ENCODE measurements at regions not wholly inside any gene's neighbourhood (a gene's known extent, or its start where the extent isn't known, plus 50 kb on each side); places are given as distances from the start of the nearest gene placed in this dataset.
A peak's percentile ranks its signal among the peaks of the same experiment; 100 is the strongest.
"Not testable (repeated sequence)": the region's sequence is repeated elsewhere in the genome, so short reads cannot be mapped to it uniquely, and the experiment has no call there.

GRCh38 chr9:102237520-102237919 lies 499.1 kb upstream of the GRIN3A start:
- 0 out of 22 replicates have a peak, but pooled peaks of 1 of the 11 experiments have one; percentile 8 for TF ChIP-seq Cebpa-rat (IDR thresholded peaks at IDR 0.05)
- H3K4me3 ChIP-seq: no peak overlapping the region

DNA sequence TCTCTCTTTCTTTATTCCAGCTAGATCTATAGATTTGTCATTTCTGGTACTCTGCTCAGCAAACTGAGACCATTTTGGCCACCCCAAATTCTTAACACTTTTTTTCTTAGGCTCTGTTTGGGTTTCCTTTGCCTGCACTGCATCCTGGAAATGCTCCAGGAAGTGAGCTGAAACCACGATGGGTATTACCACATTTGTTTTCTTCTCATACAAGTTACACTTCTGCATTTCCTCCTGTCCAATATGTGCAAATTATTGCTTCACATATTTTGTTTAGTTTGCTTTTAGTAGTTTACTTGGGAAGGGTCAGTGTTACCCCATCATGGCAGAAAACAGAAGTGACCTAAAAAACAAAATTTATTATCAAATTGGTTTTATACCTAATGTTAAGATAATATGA lies 498.6 kb upstream of the GRIN3A start:
- Histone ChIP-seq H3K9me3 (replicated peaks in 1 of 11) (peaks cover 0 to 20% (median 0%) of the 10 kb centered on the region in 11 experiments; a peak in 5 of 22 replicates), H3K27ac (peak overlapping the region; percentile 62 to 92 (median 84)), H3K36me3 (no peaks in the 10 kb centered on the region), H3K27me3 (no peaks in the 10 kb centered on the region), H3K4me3 (no peak overlapping the region), H3K4me2 (peak overlapping the region; percentile 31 to 71 (median 61); a peak in 19 of 22 replicates), H4K20me1 (no peaks in the 10 kb centered on the region), H3K4me1 (peaks cover 11 to 35% (median 23%) of the 10 kb centered on the region in 10 experiments; a peak in 18 of 20 replicates), H3K9ac (peak overlapping the region in 9 of 11 experiments; percentile 56 to 73 (median 64); a peak in 15 of 22 replicates)
- TF ChIP-seq Cebpa-rat (IDR thresholded peaks at IDR 0.05): peak in 9 of 11 experiments; percentile 42 to 96 (median 86); a peak in 13 of 22 replicates

More at GRCh38 chr9:102237520-102237919, 499.1 kb upstream of the GRIN3A start:
- Histone ChIP-seq H3K4me2 (peak overlapping the region; percentile 31 to 71 (median 57); a peak in 18 of 22 replicates), H3K9me3 (replicated peaks in 1 of 11) (peaks cover 0 to 20% (median 0%) of the 10 kb centered on the region in 11 experiments; a peak in 5 of 22 replicates), H4K20me1 (no peaks in the 10 kb centered on the region), H3K27me3 (no peaks in the 10 kb centered on the region), H3K9ac (peak overlapping the region in 9 of 11 experiments; percentile 35 to 71 (median 59); a peak in 15 of 22 replicates), H3K27ac (peak overlapping the region; percentile 48 to 92 (median 84); a peak in 21 of 22 replicates), H3K36me3 (no peaks in the 10 kb centered on the region), H3K4me1 (peaks cover 11 to 35% (median 23%) of the 10 kb centered on the region in 10 experiments; a peak in 18 of 20 replicates)

- H3K4me1 ChIP-seq: peaks cover 0 to 21% (median 2%) of the 10 kb centered on the region in 10 experiments; a peak in 8 of 20 replicates
- not testable (repeated sequence) for H3K9me3 ChIP-seq (replicated peaks in 1 of 11); H3K4me2 ChIP-seq; H3K27ac ChIP-seq; H3K4me3 ChIP-seq; H3K27me3 ChIP-seq; H4K20me1 ChIP-seq; H3K9ac ChIP-seq; H3K36me3 ChIP-seq
Observed at GRCh38 chr9:102227416-102227815, 489.0 kb upstream of the GRIN3A start.

DNA sequence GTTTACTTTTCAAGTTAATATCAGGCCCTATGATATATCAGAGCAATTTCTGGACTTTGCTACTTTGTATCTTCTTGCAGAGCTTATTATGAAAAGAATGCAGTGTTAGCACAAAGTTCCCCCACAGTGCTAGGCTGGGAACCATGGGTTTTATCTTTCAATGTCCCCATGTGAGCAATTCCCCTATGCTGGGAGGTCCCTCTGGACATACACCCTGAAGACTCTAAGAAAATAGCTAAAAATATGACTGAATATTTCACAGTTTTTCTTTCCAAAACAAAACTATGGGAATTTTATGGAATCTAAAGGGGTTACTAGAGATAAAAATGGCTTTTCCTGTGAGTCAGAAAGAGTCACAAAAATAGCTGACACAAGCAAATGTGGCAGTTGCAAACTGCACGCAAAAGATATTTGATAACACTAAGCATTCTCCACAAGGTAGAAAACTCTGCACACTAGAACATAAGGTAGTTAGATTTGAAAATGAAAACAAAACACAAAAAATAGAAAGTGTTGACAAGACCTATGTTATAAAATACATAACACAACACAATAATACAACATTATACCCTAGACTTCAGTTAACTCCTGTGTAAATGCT lies 487.5 kb upstream of the GRIN3A start:
- no peaks in the 10 kb centered on the region for H3K36me3 ChIP-seq
- H3K4me2 ChIP-seq: peak overlapping the region in 4 of 11 experiments; percentile 44 to 78 (median 71); a peak in 8 of 22 replicates
- peaks cover 0 to 6% (median 0%) of the 10 kb centered on the region in 11 experiments; a peak in 1 of 22 replicates for H3K9me3 ChIP-seq (replicated peaks in 1 of 11)
- no peak for TF ChIP-seq Cebpa-rat (IDR thresholded peaks at IDR 0.05)
- no peak overlapping the region for H3K9ac ChIP-seq
- H3K4me1 ChIP-seq: peaks cover 0 to 21% (median 2%) of the 10 kb centered on the region in 10 experiments; a peak in 8 of 20 replicates
- H3K27ac ChIP-seq: peak overlapping the region in 3 of 11 experiments; percentile 20 to 51 (median 23); a peak in 3 of 22 replicates
- no peaks in the 10 kb centered on the region for H4K20me1 ChIP-seq
- no peaks in the 10 kb centered on the region for H3K27me3 ChIP-seq
- no peak overlapping the region for H3K4me3 ChIP-seq

- H3K27me3 ChIP-seq; H3K36me3 ChIP-seq; H3K9me3 ChIP-seq (replicated peaks in 1 of 11); H4K20me1 ChIP-seq; H3K27ac ChIP-seq; H3K9ac ChIP-seq; H3K4me3 ChIP-seq; H3K4me2 ChIP-seq: not testable (repeated sequence)
- peaks cover 0 to 21% (median 2%) of the 10 kb centered on the region in 10 experiments; a peak in 8 of 20 replicates for H3K4me1 ChIP-seq
Observed at GRCh38 chr9:102223320-102224136, 485.1 kb upstream of the GRIN3A start.

DNA sequence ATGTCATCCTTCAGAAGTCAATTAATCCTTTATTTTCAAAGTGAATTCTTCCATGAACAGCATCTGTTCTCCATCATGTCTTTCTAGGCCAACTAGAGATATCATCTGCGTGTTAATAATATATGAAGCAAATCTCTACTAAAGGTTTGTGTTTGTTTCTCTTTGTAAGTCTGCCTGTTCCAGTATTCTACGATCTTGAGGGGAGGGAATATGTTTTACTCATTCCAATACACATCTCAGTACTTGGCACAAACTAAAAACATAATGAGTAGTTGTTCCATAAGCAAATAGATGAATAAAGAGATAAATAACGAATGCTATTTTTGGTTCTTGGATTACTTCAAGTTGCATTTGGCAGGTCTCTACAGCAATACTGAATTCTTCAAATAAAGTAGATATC lies 470.7 kb upstream of the GRIN3A start:
- H3K36me3 ChIP-seq: no peaks in the 10 kb centered on the region
- no peaks in the 10 kb centered on the region for H3K4me1 ChIP-seq
- no peaks in the 10 kb centered on the region for H4K20me1 ChIP-seq
- no peak overlapping the region for H3K4me2 ChIP-seq
- no peaks in the 10 kb centered on the region for H3K9me3 ChIP-seq (replicated peaks in 1 of 11)
- no peaks in the 10 kb centered on the region for H3K27me3 ChIP-seq
- H3K9ac ChIP-seq: no peak overlapping the region
- H3K4me3 ChIP-seq: no peak overlapping the region
- TF ChIP-seq Cebpa-rat (IDR thresholded peaks at IDR 0.05): no peak
- H3K27ac ChIP-seq: no peak overlapping the region

GRCh38 chr9:102206432-102206831 lies 468.0 kb upstream of the GRIN3A start:
- no peak overlapping the region for H3K27ac ChIP-seq
- TF ChIP-seq Cebpa-rat (IDR thresholded peaks at IDR 0.05): no peak
- H3K4me3 ChIP-seq: no peak overlapping the region
- H3K9ac ChIP-seq: no peak overlapping the region
- H4K20me1 ChIP-seq: no peaks in the 10 kb centered on the region
- no peaks in the 10 kb centered on the region for H3K36me3 ChIP-seq
- H3K27me3 ChIP-seq: no peaks in the 10 kb centered on the region
- H3K9me3 ChIP-seq (replicated peaks in 1 of 11): no peaks in the 10 kb centered on the region
- no peaks in the 10 kb centered on the region for H3K4me1 ChIP-seq
- H3K4me2 ChIP-seq: no peak overlapping the region

GRCh38 chr9:102205251-102205650 lies 466.8 kb upstream of the GRIN3A start:
- no peak overlapping the region for H3K4me3 ChIP-seq
- TF ChIP-seq Cebpa-rat (IDR thresholded peaks at IDR 0.05): no peak
- H3K4me1 ChIP-seq: no peaks in the 10 kb centered on the region
- no peaks in the 10 kb centered on the region for H3K36me3 ChIP-seq
- H3K27ac ChIP-seq: no peak overlapping the region
- no peaks in the 10 kb centered on the region for H4K20me1 ChIP-seq
- H3K27me3 ChIP-seq: no peaks in the 10 kb centered on the region
- H3K9me3 ChIP-seq (replicated peaks in 1 of 11): no peaks in the 10 kb centered on the region
- H3K9ac ChIP-seq: no peak overlapping the region
- no peak overlapping the region for H3K4me2 ChIP-seq

- no peak overlapping the region for H3K9ac ChIP-seq
- H3K4me2 ChIP-seq: no peak overlapping the region
- H3K27ac ChIP-seq: no peak overlapping the region
- H3K4me1 ChIP-seq: no peaks in the 10 kb centered on the region
- H4K20me1 ChIP-seq: no peaks in the 10 kb centered on the region
- no peak overlapping the region for H3K4me3 ChIP-seq
- no peaks in the 10 kb centered on the region for H3K27me3 ChIP-seq
- H3K36me3 ChIP-seq: no peaks in the 10 kb centered on the region
- H3K9me3 ChIP-seq (replicated peaks in 1 of 11): no peaks in the 10 kb centered on the region
- TF ChIP-seq Cebpa-rat (IDR thresholded peaks at IDR 0.05): no peak
Observed at GRCh38 chr9:102202126-102202525, 463.7 kb upstream of the GRIN3A start.
